IMR-90 (cell line): ENCODE measurements at regions not wholly inside any gene's neighbourhood (a gene's known extent, or its start where the extent isn't known, plus 50 kb on each side); places are given as distances from the start of the nearest gene placed in this dataset.

Experiments
- ATAC-seq: fragments of 200-7000 bp; cut with Tn5 transposase; 2 replicates; pipeline ENCODE4 v1.9.1; 2020; ENCODE audit warnings: low read depth, mild to moderate bottlenecking, moderate library complexity
- BruUV-seq: library from RNA; stranded (reverse); fragments of 400-500 nt; replicated peaks from 2 replicates; lab custom pipeline; 2021; lab: Mats Ljungman, UMichigan
- CTCF ChIA-PET: fragments of 300-600 bp; formaldehyde crosslinking; extraction: SDS; loops from one replicate; lab custom pipeline; 2021; ENCODE audit warnings: antibody characterized with exemption; lab: Yijun Ruan, JAX
- POLR2A ChIA-PET: fragments of 300-600 bp; sonication (Branson Sonifier 250); formaldehyde crosslinking; loops from one replicate; lab custom pipeline; 2022; ENCODE audit warnings: antibody characterized with exemption; ENCODE audit not compliant: unreplicated experiment; lab: Charles Lee
- DNase-seq: peaks from one replicate; pipeline ENCODE4 v3.0.0; 2013
- H2AFZ ChIP-seq: replicated peaks from 2 replicates; pipeline ENCODE3; 2013; ENCODE audit warnings: low read length, mild to moderate bottlenecking; ENCODE audit not compliant: poor library complexity
- H2AK5ac ChIP-seq: 2 replicates; pipeline ENCODE4 v1.6.1; 2013; ENCODE audit warnings: low read depth, low read length, inconsistent platforms
- H2AK9ac ChIP-seq: replicated peaks from 2 replicates; pipeline ENCODE3; 2013; ENCODE audit warnings: mild to moderate bottlenecking, low read depth, low read length, moderate library complexity; ENCODE audit not compliant: poor library complexity
- H2BK120ac ChIP-seq: 2 replicates; pipeline ENCODE4 v1.6.1; 2013; ENCODE audit warnings: low read depth, low read length, inconsistent platforms
- H2BK15ac ChIP-seq: 3 replicates; pipeline ENCODE4 v1.6.1; 2013; ENCODE audit warnings: low read depth, low read length, inconsistent platforms
- H2BK20ac ChIP-seq: 2 replicates; pipeline ENCODE4 v1.6.1; 2013; ENCODE audit warnings: low read depth, mild to moderate bottlenecking, inconsistent platforms, low read length, moderate library complexity
- H2BK5ac ChIP-seq: 2 replicates; pipeline ENCODE4 v1.6.1; 2013; ENCODE audit warnings: mild to moderate bottlenecking, low read depth, low read length, inconsistent platforms; ENCODE audit not compliant: poor library complexity, severe bottlenecking
- H3K14ac ChIP-seq: replicated peaks from 2 replicates; pipeline ENCODE4 v1.6.1; 2013; ENCODE audit warnings: low read depth, low read length, inconsistent platforms
- H3K18ac ChIP-seq: 2 replicates; pipeline ENCODE4 v1.6.1; 2013; ENCODE audit warnings: low read depth, low read length, control low read depth
- H3K23ac ChIP-seq: 2 replicates; pipeline ENCODE4 v1.6.1; 2013; ENCODE audit warnings: low read depth, low read length, inconsistent platforms
- H3K27ac ChIP-seq: 2 replicates; pipeline ENCODE4 v1.5.1; 2013; ENCODE audit warnings: mild to moderate bottlenecking, control low read depth, low read length; ENCODE audit not compliant: insufficient read depth
- H3K27me3 ChIP-seq: 2 replicates; pipeline ENCODE4 v1.6.1; 2013; ENCODE audit warnings: low read length; ENCODE audit not compliant: control insufficient read depth, insufficient read depth
- H3K36me3 ChIP-seq: 2 replicates; pipeline ENCODE4 v1.6.1; 2013; ENCODE audit warnings: low read length, mixed read lengths; ENCODE audit not compliant: control insufficient read depth, insufficient read depth
- H3K4ac ChIP-seq: 2 replicates; pipeline ENCODE4 v1.6.1; 2013; ENCODE audit warnings: low read depth, low read length, inconsistent platforms
- H3K4me1 ChIP-seq: 2 replicates; pipeline ENCODE4 v1.6.1; 2013; ENCODE audit warnings: low read length, mixed read lengths; ENCODE audit not compliant: control insufficient read depth, insufficient read depth
- H3K4me2 ChIP-seq: 2 replicates; pipeline ENCODE4 v1.6.1; 2013; ENCODE audit warnings: low read depth, mild to moderate bottlenecking, control low read depth, low read length, moderate library complexity
- H3K4me3 ChIP-seq: 2 replicates; pipeline ENCODE4 v1.5.1; 2013; ENCODE audit warnings: low read depth, mild to moderate bottlenecking, control low read depth, low read length, moderate library complexity; ENCODE audit not compliant: insufficient read depth
- H3K56ac ChIP-seq: 2 replicates; pipeline ENCODE4 v1.6.1; 2013; ENCODE audit warnings: low read length, inconsistent platforms; ENCODE audit not compliant: insufficient read depth; ENCODE audit errors: extremely low read depth
- H3K79me1 ChIP-seq, 2 experiments: 2 replicates each; pipeline ENCODE4 v1.6.1; 2013; ENCODE audit warnings: low read length in 2 of 2, inconsistent platforms in 1 of 2, low read depth in 1 of 2
- H3K9ac ChIP-seq: 2 replicates; pipeline ENCODE4 v1.6.1; 2013; ENCODE audit warnings: low read depth, low read length, control low read depth
- H3K9me1 ChIP-seq: 2 replicates; pipeline ENCODE4 v1.6.1; 2013; ENCODE audit warnings: low read length, inconsistent platforms; ENCODE audit not compliant: insufficient read depth
- H3K9me3 ChIP-seq: 2 replicates; pipeline ENCODE4 v1.6.1; 2013; ENCODE audit warnings: low read length; ENCODE audit not compliant: control insufficient read depth, insufficient read depth
- H4K20me1 ChIP-seq: 2 replicates; pipeline ENCODE4 v1.6.1; 2013; ENCODE audit warnings: low read length, inconsistent platforms; ENCODE audit not compliant: insufficient read depth
- H4K5ac ChIP-seq: 2 replicates; pipeline ENCODE4 v1.6.1; 2013; ENCODE audit warnings: mild to moderate bottlenecking, low read depth, low read length, control low read depth
- H4K8ac ChIP-seq, 2 experiments: 2 replicates each; pipeline ENCODE4 v1.6.1; 2013; ENCODE audit warnings: low read depth in 2 of 2, low read length in 2 of 2, control low read depth in 1 of 2, inconsistent platforms in 1 of 2
- H4K91ac ChIP-seq: 2 replicates; pipeline ENCODE4 v1.6.1; 2013; ENCODE audit warnings: low read depth, low read length, inconsistent platforms; ENCODE audit not compliant: insufficient read depth
- MAZ ChIP-seq: IDR thresholded peaks from 2 replicates; pipeline ENCODE4 v1.6.1; 2012; ENCODE audit warnings: low read depth, mild to moderate bottlenecking, low read length, improper control_type of control experiment, moderate library complexity, borderline replicate concordance
- WGBS, 2 experiments: methylation state at CpG; one replicate each; pipeline versions ENCODE4 v1.1.5 to v1.1.7; 2013; ENCODE audit warnings: missing lambda C conversion rate in 2 of 2; ENCODE audit not compliant: insufficient read length in 1 of 2; ENCODE audit errors: extremely low coverage in 2 of 2; 5-methylcytosine and 5-hydroxymethylcytosine counted together
- dilution Hi-C: fragments of 300-500 bp; cut with HindIII; formaldehyde crosslinking; loops from one replicate; pipeline ENCODE4 v1.14.3; 2018; ENCODE audit warnings: low sequenced_read_pairs; ENCODE audit not compliant: unreplicated experiment
- in situ Hi-C: fragments of 300-500 bp; cut with MboI; formaldehyde crosslinking; loops from 3 replicates; pipeline ENCODE4 v1.14.3; 2019; ENCODE audit warnings: low sequenced_read_pairs, inconsistent platforms, mixed read lengths
- intact Hi-C: fragments of 100-400 bp; cut with micrococcal nuclease; formaldehyde crosslinking; loops from 2 replicates; pipeline ENCODE4 v1.10.0; 2022

DNA sequence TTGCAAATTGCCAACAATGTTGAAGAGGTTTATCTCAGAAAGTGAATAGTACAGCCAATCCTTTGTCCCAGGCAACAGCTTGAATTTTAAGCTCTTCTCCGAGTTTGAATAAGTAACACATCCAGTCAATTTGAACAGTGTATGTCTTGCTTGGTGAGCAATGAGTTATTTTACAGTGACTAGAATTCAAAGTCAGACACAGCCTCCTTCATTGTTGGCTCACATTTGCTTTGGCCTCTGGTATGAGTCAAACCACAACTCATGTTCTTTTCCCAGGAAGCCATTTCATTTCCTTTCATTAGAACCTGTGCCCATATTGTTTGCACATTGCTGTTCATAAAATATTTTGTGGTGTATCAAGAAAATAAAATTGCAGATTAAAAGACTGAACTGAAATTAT lies 622.0 kb upstream of the DAB2 start:
- no peak overlapping the region for H2BK120ac ChIP-seq
- peak; percentile 12 for DNase-seq
- no peak overlapping the region for H2AFZ ChIP-seq
- H3K27ac ChIP-seq = no peak overlapping the region
- in situ Hi-C loops (no loop called here), dilution Hi-C loops (no loop called here), intact Hi-C loops (no loop called here)
- H4K91ac ChIP-seq = no peak overlapping the region
- H4K8ac ChIP-seq = no peak overlapping the region
- no peak overlapping the region for H3K14ac ChIP-seq
- H3K4me3 ChIP-seq = no peak overlapping the region
- H3K9me1 ChIP-seq = no peaks in the 10 kb centered on the region
- H2BK5ac ChIP-seq = no peak overlapping the region
- no peak overlapping the region for H3K56ac ChIP-seq
- WGBS, 2 experiments = no CpG with 5 or more reads among the region's 1 CpG
- no peak overlapping the region for H2AK9ac ChIP-seq
- no peak overlapping the region for H3K23ac ChIP-seq
- no peaks in the 10 kb centered on the region for H3K27me3 ChIP-seq
- no peak overlapping the region for H2AK5ac ChIP-seq
- no peak overlapping the region for H3K18ac ChIP-seq
- no TSS peak for BruUV-seq
- H4K20me1 ChIP-seq = no peaks in the 10 kb centered on the region
- no peak overlapping the region for H2BK20ac ChIP-seq
- no peaks in the 10 kb centered on the region for H3K79me1 ChIP-seq
- no peak for TF ChIP-seq MAZ
- no peak overlapping the region for H2BK15ac ChIP-seq
- H3K4ac ChIP-seq = no peak overlapping the region
- H3K9ac ChIP-seq = no peak overlapping the region
- no peaks in the 10 kb centered on the region for H3K4me1 ChIP-seq
- H3K9me3 ChIP-seq = no peaks in the 10 kb centered on the region
- H4K5ac ChIP-seq = no peak overlapping the region
- CTCF ChIA-PET = no interaction called here
- no peak; the same call in 1 of the 2 replicates for ATAC-seq
- POLR2A ChIA-PET = no interaction called here
- no peak overlapping the region for H3K4me2 ChIP-seq
- no peaks in the 10 kb centered on the region for H3K36me3 ChIP-seq
